ENCODE measurements at regions not wholly inside any gene's neighbourhood (a gene's known extent, or its start where the extent isn't known, plus 50 kb on each side); places are given as distances from the start of the nearest gene placed in this dataset.

DNA sequence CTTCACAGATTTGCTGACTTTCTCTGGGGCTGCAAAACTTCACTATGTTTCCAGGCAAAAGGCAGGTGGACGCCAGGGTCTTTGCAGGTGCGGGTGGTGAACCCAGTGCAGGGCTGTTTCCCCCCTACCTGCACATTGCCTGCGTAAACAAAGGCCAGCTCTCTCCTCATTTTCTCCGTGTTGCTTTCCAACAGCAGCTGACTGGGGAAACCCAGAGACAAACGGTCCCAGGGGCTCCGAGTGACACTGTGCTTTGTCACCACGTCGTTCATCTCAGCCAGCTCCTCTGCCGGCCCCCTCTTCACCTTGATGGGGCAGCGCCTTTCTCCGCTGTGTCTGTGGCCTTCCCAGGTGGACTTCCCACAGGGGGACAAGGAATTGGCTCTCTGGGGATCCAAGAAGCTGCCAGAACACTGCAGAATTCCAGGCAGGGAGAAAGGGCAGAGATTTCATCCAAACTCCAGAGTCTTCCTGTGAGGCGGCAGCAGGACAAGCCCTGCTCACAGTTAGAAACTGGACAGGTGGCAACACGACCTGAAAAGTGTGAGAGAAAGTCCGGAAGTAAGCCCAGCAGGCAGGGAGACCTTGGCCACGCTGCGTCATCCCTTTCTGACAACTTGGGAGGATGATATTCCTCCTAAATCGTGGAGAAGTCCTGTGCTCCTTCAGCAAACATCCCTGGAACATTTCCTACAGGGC, 1493.7 kb downstream of the TBC1D22A start:
- TF ChIP-seq, protein P1, sequence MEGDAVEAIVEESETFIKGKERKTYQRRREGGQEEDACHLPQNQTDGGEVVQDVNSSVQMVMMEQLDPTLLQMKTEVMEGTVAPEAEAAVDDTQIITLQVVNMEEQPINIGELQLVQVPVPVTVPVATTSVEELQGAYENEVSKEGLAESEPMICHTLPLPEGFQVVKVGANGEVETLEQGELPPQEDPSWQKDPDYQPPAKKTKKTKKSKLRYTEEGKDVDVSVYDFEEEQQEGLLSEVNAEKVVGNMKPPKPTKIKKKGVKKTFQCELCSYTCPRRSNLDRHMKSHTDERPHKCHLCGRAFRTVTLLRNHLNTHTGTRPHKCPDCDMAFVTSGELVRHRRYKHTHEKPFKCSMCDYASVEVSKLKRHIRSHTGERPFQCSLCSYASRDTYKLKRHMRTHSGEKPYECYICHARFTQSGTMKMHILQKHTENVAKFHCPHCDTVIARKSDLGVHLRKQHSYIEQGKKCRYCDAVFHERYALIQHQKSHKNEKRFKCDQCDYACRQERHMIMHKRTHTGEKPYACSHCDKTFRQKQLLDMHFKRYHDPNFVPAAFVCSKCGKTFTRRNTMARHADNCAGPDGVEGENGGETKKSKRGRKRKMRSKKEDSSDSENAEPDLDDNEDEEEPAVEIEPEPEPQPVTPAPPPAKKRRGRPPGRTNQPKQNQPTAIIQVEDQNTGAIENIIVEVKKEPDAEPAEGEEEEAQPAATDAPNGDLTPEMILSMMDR (IDR thresholded peaks at IDR 0.05 in 2 of 3, conservative IDR thresholded peaks at IDR 0.05 in 1 of 3; ENCODE audit: borderline replicate concordance in 1 of 3, insufficient read depth in 1 of 3, low read depth in 2 of 3, low read length in 2 of 3), result no peak
- TF ChIP-seq EGR1 (IDR thresholded peaks at IDR 0.05; ENCODE audit: low read depth), result no peak
- TF ChIP-seq, protein P2, sequence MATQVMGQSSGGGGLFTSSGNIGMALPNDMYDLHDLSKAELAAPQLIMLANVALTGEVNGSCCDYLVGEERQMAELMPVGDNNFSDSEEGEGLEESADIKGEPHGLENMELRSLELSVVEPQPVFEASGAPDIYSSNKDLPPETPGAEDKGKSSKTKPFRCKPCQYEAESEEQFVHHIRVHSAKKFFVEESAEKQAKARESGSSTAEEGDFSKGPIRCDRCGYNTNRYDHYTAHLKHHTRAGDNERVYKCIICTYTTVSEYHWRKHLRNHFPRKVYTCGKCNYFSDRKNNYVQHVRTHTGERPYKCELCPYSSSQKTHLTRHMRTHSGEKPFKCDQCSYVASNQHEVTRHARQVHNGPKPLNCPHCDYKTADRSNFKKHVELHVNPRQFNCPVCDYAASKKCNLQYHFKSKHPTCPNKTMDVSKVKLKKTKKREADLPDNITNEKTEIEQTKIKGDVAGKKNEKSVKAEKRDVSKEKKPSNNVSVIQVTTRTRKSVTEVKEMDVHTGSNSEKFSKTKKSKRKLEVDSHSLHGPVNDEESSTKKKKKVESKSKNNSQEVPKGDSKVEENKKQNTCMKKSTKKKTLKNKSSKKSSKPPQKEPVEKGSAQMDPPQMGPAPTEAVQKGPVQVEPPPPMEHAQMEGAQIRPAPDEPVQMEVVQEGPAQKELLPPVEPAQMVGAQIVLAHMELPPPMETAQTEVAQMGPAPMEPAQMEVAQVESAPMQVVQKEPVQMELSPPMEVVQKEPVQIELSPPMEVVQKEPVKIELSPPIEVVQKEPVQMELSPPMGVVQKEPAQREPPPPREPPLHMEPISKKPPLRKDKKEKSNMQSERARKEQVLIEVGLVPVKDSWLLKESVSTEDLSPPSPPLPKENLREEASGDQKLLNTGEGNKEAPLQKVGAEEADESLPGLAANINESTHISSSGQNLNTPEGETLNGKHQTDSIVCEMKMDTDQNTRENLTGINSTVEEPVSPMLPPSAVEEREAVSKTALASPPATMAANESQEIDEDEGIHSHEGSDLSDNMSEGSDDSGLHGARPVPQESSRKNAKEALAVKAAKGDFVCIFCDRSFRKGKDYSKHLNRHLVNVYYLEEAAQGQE (IDR thresholded peaks at IDR 0.05; ENCODE audit: low read depth), result no peak
- no peak for TF ChIP-seq EZH2 (IDR thresholded peaks at IDR 0.05)
- no peak for TF ChIP-seq EZH2phosphoT487 (IDR thresholded peaks at IDR 0.05; ENCODE audit: borderline replicate concordance)
- no peak for TF ChIP-seq SP1 (IDR thresholded peaks at IDR 0.05; ENCODE audit: low read depth)
- no peak for TF ChIP-seq POLR2A (IDR thresholded peaks at IDR 0.05; ENCODE audit: borderline replicate concordance, extremely low read depth, insufficient read depth, insufficient read length)
- no peak for TF ChIP-seq YY1 (IDR thresholded peaks at IDR 0.05; ENCODE audit: extremely low read depth, insufficient replicate concordance, low read depth, low read length)
- no peak for TF ChIP-seq ZNF274 (IDR thresholded peaks at IDR 0.05; ENCODE audit: low read depth, low read length)
- no peak for TF ChIP-seq POLR2AphosphoS5 (IDR thresholded peaks at IDR 0.05; ENCODE audit: low read depth, low read length)
- TF ChIP-seq SRF (IDR thresholded peaks at IDR 0.05; ENCODE audit: low read depth), result no peak
- TF ChIP-seq FOSL1 (IDR thresholded peaks at IDR 0.05; ENCODE audit: low read depth), result no peak
- TF ChIP-seq RAD21 (IDR thresholded peaks at IDR 0.05; ENCODE audit: low read depth), result no peak
- TF ChIP-seq, protein P3, sequence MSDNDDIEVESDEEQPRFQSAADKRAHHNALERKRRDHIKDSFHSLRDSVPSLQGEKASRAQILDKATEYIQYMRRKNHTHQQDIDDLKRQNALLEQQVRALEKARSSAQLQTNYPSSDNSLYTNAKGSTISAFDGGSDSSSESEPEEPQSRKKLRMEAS (IDR thresholded peaks at IDR 0.05), result no peak
